H9 (cell line): ENCODE measurements at regions not wholly inside any gene's neighbourhood (a gene's known extent, or its start where the extent isn't known, plus 50 kb on each side); places are given as distances from the start of the nearest gene placed in this dataset.

ENCODE experiments used
- DNase-seq: peaks from one replicate; pipeline ENCODE4 v3.0.0-alpha.2; 2017
- H2AFZ ChIP-seq: one replicate; pipeline ENCODE4 v1.6.1; 2013; ENCODE audit warnings: mild to moderate bottlenecking, low read length, control low read depth, moderate library complexity
- H2AK5ac ChIP-seq: 2 replicates; pipeline ENCODE4 v1.6.1; 2013; ENCODE audit warnings: low read length, control low read depth, mixed read lengths; ENCODE audit not compliant: insufficient read length
- H2BK120ac ChIP-seq: one replicate; pipeline ENCODE4 v1.6.1; 2013; ENCODE audit warnings: low read depth, mild to moderate bottlenecking, low read length, control low read depth, inconsistent platforms; ENCODE audit not compliant: poor library complexity, severe bottlenecking
- H2BK12ac ChIP-seq: 2 replicates; pipeline ENCODE4 v1.6.1; 2013; ENCODE audit warnings: low read length, control low read depth, mixed read lengths, low read depth; ENCODE audit not compliant: insufficient read length
- H2BK15ac ChIP-seq: 2 replicates; pipeline ENCODE4 v1.6.1; 2013; ENCODE audit warnings: low read depth, low read length, control low read depth
- H2BK20ac ChIP-seq: one replicate; pipeline ENCODE4 v1.6.1; 2013; ENCODE audit warnings: low read depth, mild to moderate bottlenecking, low read length, control low read depth, inconsistent platforms; ENCODE audit not compliant: poor library complexity, severe bottlenecking
- H2BK5ac ChIP-seq: 2 replicates; pipeline ENCODE4 v1.6.1; 2013; ENCODE audit warnings: low read length, control low read depth, mixed read lengths; ENCODE audit not compliant: insufficient read length
- H3K14ac ChIP-seq: 2 replicates; pipeline ENCODE4 v1.6.1; 2013; ENCODE audit warnings: low read length, control low read depth; ENCODE audit not compliant: insufficient read depth
- H3K18ac ChIP-seq: 2 replicates; pipeline ENCODE4 v1.6.1; 2013; ENCODE audit warnings: low read depth, mild to moderate bottlenecking, mixed read lengths, low read length, control low read depth; ENCODE audit not compliant: insufficient read length
- H3K23ac ChIP-seq: 2 replicates; pipeline ENCODE4 v1.6.1; 2013; ENCODE audit warnings: low read length, control low read depth, mixed read lengths, low read depth; ENCODE audit not compliant: insufficient read length
- H3K23me2 ChIP-seq: 2 replicates; pipeline ENCODE4 v1.6.1; 2013; ENCODE audit warnings: low read depth, mild to moderate bottlenecking, mixed read lengths, low read length, control low read depth; ENCODE audit not compliant: insufficient read length, poor library complexity, severe bottlenecking
- H3K27ac ChIP-seq: 2 replicates; pipeline ENCODE4 v1.5.1; 2013; ENCODE audit warnings: low read length, control low read depth, mixed read lengths, low read depth; ENCODE audit not compliant: insufficient read length
- H3K27me3 ChIP-seq: 2 replicates; pipeline ENCODE4 v1.6.1; 2013; ENCODE audit warnings: low read length, control low read depth, inconsistent platforms; ENCODE audit not compliant: insufficient read depth
- H3K4ac ChIP-seq: 2 replicates; pipeline ENCODE4 v1.6.1; 2013; ENCODE audit warnings: low read depth, mild to moderate bottlenecking, control low read depth, inconsistent platforms, low read length, moderate library complexity
- H3K4me1 ChIP-seq: 2 replicates; pipeline ENCODE4 v1.6.1; 2013; ENCODE audit warnings: low read length, control low read depth, inconsistent platforms; ENCODE audit not compliant: insufficient read depth
- H3K4me2 ChIP-seq: 2 replicates; pipeline ENCODE4 v1.6.1; 2013; ENCODE audit warnings: low read length, control low read depth, mixed read lengths; ENCODE audit not compliant: insufficient read length, insufficient read depth
- H3K56ac ChIP-seq: 2 replicates; pipeline ENCODE4 v1.6.1; 2013; ENCODE audit warnings: low read depth, mild to moderate bottlenecking, mixed read lengths, low read length, control low read depth; ENCODE audit not compliant: insufficient read length
- H3K79me1 ChIP-seq: 2 replicates; pipeline ENCODE4 v1.6.1; 2013; ENCODE audit warnings: low read depth, mild to moderate bottlenecking, moderate library complexity, low read length, control low read depth, inconsistent platforms; ENCODE audit not compliant: insufficient read depth, poor library complexity, severe bottlenecking
- H3K79me2 ChIP-seq: 2 replicates; pipeline ENCODE4 v1.6.1; 2013; ENCODE audit warnings: low read length, control low read depth, inconsistent platforms; ENCODE audit not compliant: insufficient read depth
- H3K9ac ChIP-seq: 2 replicates; pipeline ENCODE4 v1.6.1; 2013; ENCODE audit warnings: low read length, control low read depth, mixed read lengths; ENCODE audit not compliant: insufficient read length; ENCODE audit errors: extremely low read depth
- H3K9me3 ChIP-seq: one replicate; pipeline ENCODE4 v1.6.1; 2013; ENCODE audit warnings: low read depth, low read length, inconsistent platforms; ENCODE audit not compliant: control insufficient read depth
- H3T11ph ChIP-seq: one replicate; pipeline ENCODE4 v1.6.1; 2013; ENCODE audit warnings: mild to moderate bottlenecking, low read length, control low read depth, inconsistent platforms
- H4K20me1 ChIP-seq: one replicate; pipeline ENCODE4 v1.6.1; 2013; ENCODE audit not compliant: control insufficient read depth, insufficient read length, insufficient read depth
- H4K5ac ChIP-seq: 2 replicates; pipeline ENCODE4 v1.6.1; 2013; ENCODE audit warnings: low read depth, mild to moderate bottlenecking, mixed read lengths, low read length, control low read depth; ENCODE audit not compliant: insufficient read length
- H4K8ac ChIP-seq: replicated peaks from 2 replicates; pipeline ENCODE4 v1.6.1; 2013; ENCODE audit warnings: low read length, control low read depth, mixed read lengths, low read depth; ENCODE audit not compliant: insufficient read length
- H4K91ac ChIP-seq: 2 replicates; pipeline ENCODE4 v1.6.1; 2013; ENCODE audit warnings: low read depth, mild to moderate bottlenecking, moderate library complexity, mixed read lengths, low read length, control low read depth; ENCODE audit not compliant: insufficient read length
- H3K27ac Mint-ChIP-seq, 3 experiments: 2 replicates in 2 of 3; 3 replicates in 1 of 3; pipeline ENCODE4 v1.8.0; 2020 to 2021; ENCODE audit warnings: mixed read lengths in 3 of 3, mild to moderate bottlenecking in 1 of 3, moderate library complexity in 1 of 3
- H3K27me3 Mint-ChIP-seq: 2 replicates; pipeline ENCODE4 v1.8.0; 2021; ENCODE audit warnings: low read depth, mild to moderate bottlenecking, moderate library complexity, mixed read lengths
- H3K36me3 Mint-ChIP-seq, 3 experiments: 2 replicates in 2 of 3; 3 replicates in 1 of 3; pipeline ENCODE4 v1.8.0; 2020 to 2021; ENCODE audit warnings: low read depth in 3 of 3, mixed read lengths in 3 of 3; ENCODE audit not compliant: insufficient read depth in 1 of 3
- H3K4me1 Mint-ChIP-seq, 2 experiments: 2 replicates each; pipeline ENCODE4 v1.8.0; 2020; ENCODE audit warnings: mixed read lengths in 2 of 2
- H3K4me3 Mint-ChIP-seq, 2 experiments: 2 replicates in 1 of 2; 3 replicates in 1 of 2; pipeline ENCODE4 v1.8.0; 2020 to 2021; ENCODE audit warnings: mild to moderate bottlenecking in 2 of 2, mixed read lengths in 2 of 2, moderate library complexity in 1 of 2
- H3K9me3 Mint-ChIP-seq, 2 experiments: 2 replicates in 1 of 2; 3 replicates in 1 of 2; pipeline ENCODE4 v1.8.0; 2020; ENCODE audit warnings: mild to moderate bottlenecking in 2 of 2, mixed read lengths in 2 of 2, moderate library complexity in 1 of 2
- WGBS: extraction: QIAGEN DNeasy Blood & Tissue Kit; methylation state at CpG from one replicate; pipeline ENCODE4 v1.1.7; 2013; ENCODE audit warnings: missing lambda C conversion rate, low lambda C conversion rate, mixed read lengths; ENCODE audit not compliant: insufficient read length; ENCODE audit errors: extremely low coverage; 5-methylcytosine and 5-hydroxymethylcytosine counted together
- TF ChIP-seq, protein P1 (sequence below): fragments of 200-600 bp; sonication (generic); conservative IDR thresholded peaks from 3 replicates; pipeline ENCODE4 v1.8.0; 2021; ENCODE audit warnings: antibody characterized with exemption, mild to moderate bottlenecking

DNA sequence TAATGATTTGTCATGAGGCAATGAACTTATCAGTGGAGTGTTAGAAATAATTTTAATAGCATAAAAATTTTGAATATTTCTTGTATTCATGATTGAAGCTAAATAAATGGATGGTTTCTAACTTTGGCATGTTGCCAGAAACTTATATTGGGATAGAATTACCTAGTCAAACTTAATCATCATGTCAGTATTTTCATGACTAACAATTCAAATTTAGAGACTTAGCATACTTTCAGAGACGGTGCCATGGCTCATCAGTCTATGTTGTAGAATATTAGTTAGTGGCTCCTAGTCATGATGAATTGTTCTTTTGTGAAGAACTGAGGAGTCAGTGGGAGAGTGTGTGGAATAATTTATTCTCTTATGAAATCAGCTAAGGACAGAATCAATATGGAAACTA, 599.6 kb upstream of the POT1 start:
- H2BK12ac ChIP-seq = no peak overlapping the region
- H4K20me1 ChIP-seq = no peaks in the 10 kb centered on the region
- TF ChIP-seq, protein P1, sequence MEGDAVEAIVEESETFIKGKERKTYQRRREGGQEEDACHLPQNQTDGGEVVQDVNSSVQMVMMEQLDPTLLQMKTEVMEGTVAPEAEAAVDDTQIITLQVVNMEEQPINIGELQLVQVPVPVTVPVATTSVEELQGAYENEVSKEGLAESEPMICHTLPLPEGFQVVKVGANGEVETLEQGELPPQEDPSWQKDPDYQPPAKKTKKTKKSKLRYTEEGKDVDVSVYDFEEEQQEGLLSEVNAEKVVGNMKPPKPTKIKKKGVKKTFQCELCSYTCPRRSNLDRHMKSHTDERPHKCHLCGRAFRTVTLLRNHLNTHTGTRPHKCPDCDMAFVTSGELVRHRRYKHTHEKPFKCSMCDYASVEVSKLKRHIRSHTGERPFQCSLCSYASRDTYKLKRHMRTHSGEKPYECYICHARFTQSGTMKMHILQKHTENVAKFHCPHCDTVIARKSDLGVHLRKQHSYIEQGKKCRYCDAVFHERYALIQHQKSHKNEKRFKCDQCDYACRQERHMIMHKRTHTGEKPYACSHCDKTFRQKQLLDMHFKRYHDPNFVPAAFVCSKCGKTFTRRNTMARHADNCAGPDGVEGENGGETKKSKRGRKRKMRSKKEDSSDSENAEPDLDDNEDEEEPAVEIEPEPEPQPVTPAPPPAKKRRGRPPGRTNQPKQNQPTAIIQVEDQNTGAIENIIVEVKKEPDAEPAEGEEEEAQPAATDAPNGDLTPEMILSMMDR = no peak
- H2AFZ ChIP-seq = no peak overlapping the region
- no peaks in the 10 kb centered on the region for H3K79me2 ChIP-seq
- Mint-ChIP-seq H3K9me3 (no peaks in the 10 kb centered on the region), H3K4me1 (no peaks in the 10 kb centered on the region), H3K27me3 (no peaks in the 10 kb centered on the region), H3K4me3 (no peak overlapping the region), H3K36me3 (no peaks in the 10 kb centered on the region), H3K27ac (no peak overlapping the region)
- no peak overlapping the region for H2BK5ac ChIP-seq
- no peak overlapping the region for H2BK120ac ChIP-seq
- no peak overlapping the region for H3K4ac ChIP-seq
- no peak overlapping the region for H4K8ac ChIP-seq
- no peak overlapping the region for H2AK5ac ChIP-seq
- no peak overlapping the region for H2BK20ac ChIP-seq
- H3K9me3 ChIP-seq = no peaks in the 10 kb centered on the region
- no peak overlapping the region for H4K91ac ChIP-seq
- no peak overlapping the region for H3K18ac ChIP-seq
- H3K23ac ChIP-seq = no peak overlapping the region
- DNase-seq = no peak
- no peak overlapping the region for H3T11ph ChIP-seq
- H3K4me1 ChIP-seq = no peaks in the 10 kb centered on the region
- no peak overlapping the region for H4K5ac ChIP-seq
- no peak overlapping the region for H3K4me2 ChIP-seq
- no peaks in the 10 kb centered on the region for H3K23me2 ChIP-seq
- H3K27me3 ChIP-seq = no peaks in the 10 kb centered on the region
- no peak overlapping the region for H3K9ac ChIP-seq
- H3K56ac ChIP-seq = no peak overlapping the region
- no peak overlapping the region for H3K27ac ChIP-seq
- no peak overlapping the region for H3K14ac ChIP-seq
- WGBS = no CpG with 5 or more reads among the region's 1 CpG
- H3K79me1 ChIP-seq = no peaks in the 10 kb centered on the region
- H2BK15ac ChIP-seq = no peak overlapping the region
